H1 (cell line): ENCODE measurements at regions not wholly inside any gene's neighbourhood (a gene's known extent, or its start where the extent isn't known, plus 50 kb on each side); places are given as distances from the start of the nearest gene placed in this dataset.

ENCODE experiments used
- CTCF ChIA-PET: fragments of 300-600 bp; sonication (Branson Sonifier 250); formaldehyde crosslinking; loops from one replicate; lab custom pipeline; 2021; ENCODE audit not compliant: partially characterized antibody; lab: Charles Lee
- POLR2A ChIA-PET: fragments of 300-600 bp; sonication (Branson Sonifier 250); formaldehyde crosslinking; loops from one replicate; lab custom pipeline; 2021; ENCODE audit warnings: inconsistent platforms; ENCODE audit not compliant: partially characterized antibody; lab: Charles Lee
- DNase-seq, 2 experiments: peaks; one replicate each; pipeline versions ENCODE4 v3.0.0 to v3.0.0-alpha.2; 2010 to 2022; ENCODE audit warnings: low spot score in 2 of 2, low read depth in 1 of 2, mixed read lengths in 1 of 2
- FAIRE-seq: peaks from 2 replicates; lab custom pipeline; 2011; peaks lifted over from hg19 to GRCh38; lab: Jason Lieb, UNC
- H2AFZ ChIP-seq: 2 replicates; pipeline ENCODE4 v1.8.1; 2012; ENCODE audit warnings: low read length, inconsistent platforms
- H2AK5ac ChIP-seq: 2 replicates; pipeline ENCODE4 v1.6.1; 2013; ENCODE audit warnings: low read depth, low read length
- H2BK120ac ChIP-seq: replicated peaks from 2 replicates; pipeline ENCODE3; 2013; ENCODE audit warnings: low read depth, low read length, inconsistent platforms
- H2BK12ac ChIP-seq: 2 replicates; pipeline ENCODE4 v1.6.1; 2013; ENCODE audit warnings: low read depth, low read length
- H2BK15ac ChIP-seq: 2 replicates; pipeline ENCODE4 v1.6.1; 2013; ENCODE audit warnings: low read length
- H2BK20ac ChIP-seq: 2 replicates; pipeline ENCODE4 v1.6.1; 2013; ENCODE audit warnings: low read length
- H2BK5ac ChIP-seq: 2 replicates; pipeline ENCODE4 v1.6.1; 2013; ENCODE audit warnings: low read depth, low read length
- H3K14ac ChIP-seq: 2 replicates; pipeline ENCODE4 v1.6.1; 2013; ENCODE audit warnings: inconsistent platforms; ENCODE audit not compliant: insufficient read length
- H3K18ac ChIP-seq: 2 replicates; pipeline ENCODE4 v1.6.1; 2013; ENCODE audit warnings: low read length; ENCODE audit errors: extremely low read depth
- H3K23ac ChIP-seq: 2 replicates; pipeline ENCODE4 v1.6.1; 2013; ENCODE audit warnings: inconsistent platforms; ENCODE audit not compliant: insufficient read length
- H3K23me2 ChIP-seq: 2 replicates; pipeline ENCODE4 v1.6.1; 2013; ENCODE audit warnings: low read depth, low read length
- H3K27ac ChIP-seq: 2 replicates; pipeline ENCODE4 v1.6.1; 2011; ENCODE audit warnings: low read depth, low read length, inconsistent platforms
- H3K27me3 ChIP-seq, 4 experiments: replicated peaks in 1 of 4; 1 replicate in 1 of 4; 2 replicates in 3 of 4; pipeline versions ENCODE4 v1.6.1 to v1.8.1; 2011 to 2013; ENCODE audit warnings: low read length in 3 of 4, mild to moderate bottlenecking in 3 of 4, inconsistent platforms in 2 of 4, mixed read lengths in 2 of 4, moderate library complexity in 1 of 4; ENCODE audit not compliant: control insufficient read depth in 3 of 4, insufficient read depth in 3 of 4; ENCODE audit errors: extremely low read depth in 1 of 4
- H3K36me3 ChIP-seq, 4 experiments: 2 replicates each; pipeline versions ENCODE4 v1.6.1 to v1.8.1; 2011 to 2013; ENCODE audit warnings: mild to moderate bottlenecking in 4 of 4, low read length in 3 of 4, moderate library complexity in 2 of 4, control low read depth in 1 of 4, inconsistent platforms in 1 of 4; ENCODE audit not compliant: insufficient read depth in 4 of 4, control insufficient read depth in 2 of 4
- H3K4ac ChIP-seq: replicated peaks from 2 replicates; pipeline ENCODE3; 2013; ENCODE audit warnings: low read length, low read depth, mixed read lengths, inconsistent platforms; ENCODE audit not compliant: insufficient read length
- H3K4me1 ChIP-seq, 4 experiments: replicated peaks in 1 of 4; 1 replicate in 1 of 4; 2 replicates in 3 of 4; pipeline versions ENCODE4 v1.6.1 to v1.8.1; 2011 to 2013; ENCODE audit warnings: low read length in 3 of 4, inconsistent platforms in 2 of 4, mixed read lengths in 1 of 4; ENCODE audit not compliant: insufficient read depth in 4 of 4, control insufficient read depth in 3 of 4
- H3K4me2 ChIP-seq, 2 experiments: 2 replicates each; pipeline versions ENCODE4 v1.6.1 to v1.8.1; 2011 to 2013; ENCODE audit warnings: low read depth in 2 of 2, low read length in 2 of 2, control low read depth in 1 of 2, inconsistent platforms in 1 of 2, mild to moderate bottlenecking in 1 of 2; ENCODE audit not compliant: insufficient read depth in 1 of 2
- H3K4me3 ChIP-seq, 4 experiments: fragments of 200-600, 300-600 bp in 1 of 4; sonication (generic), shearing (Covaris generic), sonication (Bioruptor Twin) in 1 of 4; 2 replicates each; pipeline versions ENCODE4 v1.5.1 to v1.8.1; 2011 to 2016; ENCODE audit warnings: low read length in 4 of 4, low read depth in 3 of 4, control low read depth in 2 of 4, inconsistent platforms in 2 of 4, mild to moderate bottlenecking in 2 of 4, mixed read lengths in 1 of 4, moderate library complexity in 1 of 4; ENCODE audit not compliant: insufficient read depth in 2 of 4; ENCODE audit errors: extremely low read depth in 1 of 4
- H3K56ac ChIP-seq: replicated peaks from 2 replicates; pipeline ENCODE3; 2013; ENCODE audit warnings: low read depth, mild to moderate bottlenecking, mixed read lengths, low read length, inconsistent platforms; ENCODE audit not compliant: insufficient read length
- H3K79me1 ChIP-seq: 2 replicates; pipeline ENCODE4 v1.6.1; 2013; ENCODE audit warnings: low read depth, low read length, control low read depth
- H3K79me2 ChIP-seq, 2 experiments: 2 replicates each; pipeline versions ENCODE4 v1.6.1 to v1.8.1; 2012 to 2013; ENCODE audit warnings: low read length in 2 of 2, mild to moderate bottlenecking in 2 of 2, inconsistent platforms in 1 of 2; ENCODE audit not compliant: insufficient read depth in 2 of 2, control insufficient read depth in 1 of 2
- H3K9ac ChIP-seq, 4 experiments: replicated peaks in 1 of 4; 1 replicate in 1 of 4; 2 replicates in 3 of 4; pipeline versions ENCODE4 v1.6.1 to v1.8.1; 2011 to 2013; ENCODE audit warnings: low read depth in 3 of 4, low read length in 3 of 4, control low read depth in 2 of 4, mild to moderate bottlenecking in 2 of 4, moderate library complexity in 2 of 4, inconsistent platforms in 1 of 4; ENCODE audit errors: extremely low read depth in 1 of 4
- H3K9me3 ChIP-seq, 2 experiments: 2 replicates each; pipeline versions ENCODE4 v1.6.1 to v1.8.1; 2012 to 2013; ENCODE audit warnings: mild to moderate bottlenecking in 2 of 2, moderate library complexity in 2 of 2, control low read depth in 1 of 2, inconsistent platforms in 1 of 2, low read depth in 1 of 2, low read length in 1 of 2, mixed read lengths in 1 of 2; ENCODE audit not compliant: insufficient read depth in 2 of 2
- H4K20me1 ChIP-seq, 2 experiments: replicated peaks in 1 of 2; 2 replicates each; pipeline versions ENCODE3 to v1.8.1; 2011 to 2013; ENCODE audit warnings: inconsistent platforms in 2 of 2, low read length in 2 of 2, mild to moderate bottlenecking in 1 of 2; ENCODE audit not compliant: insufficient read depth in 2 of 2, control insufficient read depth in 1 of 2
- H4K5ac ChIP-seq: 2 replicates; pipeline ENCODE4 v1.6.1; 2013; ENCODE audit warnings: low read length, low read depth, mixed read lengths, inconsistent platforms; ENCODE audit not compliant: insufficient read length
- H4K8ac ChIP-seq: 2 replicates; pipeline ENCODE4 v1.8.0; 2013; ENCODE audit warnings: mild to moderate bottlenecking, moderate library complexity, low read length, inconsistent platforms; ENCODE audit not compliant: insufficient read depth; ENCODE audit errors: extremely low read depth
- H4K91ac ChIP-seq: replicated peaks from 2 replicates; pipeline ENCODE3; 2013; ENCODE audit warnings: low read length, mixed read lengths, inconsistent platforms; ENCODE audit not compliant: insufficient read length
- JUND ChIP-seq: IDR thresholded peaks from 2 replicates; pipeline ENCODE4 v1.6.1; 2011; ENCODE audit warnings: mild to moderate bottlenecking, improper control_type of control experiment, low read length
- WGBS, 2 experiments: shearing (Covaris generic) in 1 of 2; methylation state at CpG; one replicate each; pipeline versions ENCODE4 v1.1.6 to v1.1.7; 2013 to 2015; ENCODE audit warnings: low lambda C conversion rate in 2 of 2, mixed read lengths in 2 of 2, inconsistent platforms in 1 of 2, low coverage in 1 of 2, missing lambda C conversion rate in 1 of 2; ENCODE audit not compliant: insufficient replicate concordance in 2 of 2, insufficient coverage in 1 of 2, insufficient read length in 1 of 2; ENCODE audit errors: extremely low coverage in 1 of 2, missing lambda C conversion rate in 1 of 2; 5-methylcytosine and 5-hydroxymethylcytosine counted together

DNA sequence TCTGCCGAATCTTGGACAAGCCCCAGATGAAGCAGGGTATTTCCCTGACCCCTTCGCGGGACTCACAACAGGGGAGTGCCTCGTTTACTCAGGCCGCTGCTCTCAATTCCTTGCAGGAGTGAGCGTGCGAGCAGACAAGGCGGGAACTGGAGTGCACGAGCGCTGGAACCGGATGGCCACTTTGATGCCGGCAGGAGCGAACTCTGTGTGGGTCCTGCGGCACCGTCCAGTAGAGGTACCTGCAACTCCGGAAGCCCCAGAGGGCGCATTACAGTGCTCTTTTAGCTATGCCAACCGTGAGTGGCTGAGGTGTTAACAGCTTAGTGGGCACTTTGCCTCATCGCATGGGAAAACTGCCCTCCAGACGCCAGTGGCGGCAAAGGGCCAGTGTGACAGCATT is 182.3 kb upstream of the ANO3 start:
- H4K8ac ChIP-seq = no peak overlapping the region
- H2BK20ac ChIP-seq = no peak overlapping the region
- H3K27ac ChIP-seq = no peak overlapping the region
- no peak overlapping the region for H3K56ac ChIP-seq
- DNase-seq = no peak
- H3K27me3 ChIP-seq = no peaks in the 10 kb centered on the region
- no peak overlapping the region for H2BK120ac ChIP-seq
- no peaks in the 10 kb centered on the region for H4K20me1 ChIP-seq
- POLR2A ChIA-PET = no interaction called here
- H2BK5ac ChIP-seq = no peak overlapping the region
- H3K4me3 ChIP-seq = no peak overlapping the region
- H3K4me2 ChIP-seq = no peak overlapping the region
- no peak overlapping the region for H2AFZ ChIP-seq
- no peak overlapping the region for H4K5ac ChIP-seq
- WGBS, 2 experiments = 93% methylated on average over 21 of the region's 21 CpGs; no CpG with 5 or more reads in 1 of the 2 experiments
- H3K4ac ChIP-seq = no peak overlapping the region
- CTCF ChIA-PET = interaction anchor here (0.6 kb wide), 1 partner anchor 189 kb away, joined by 3 read pairs; no protein-coding TSS in a partner anchor
- no peak overlapping the region for H3K14ac ChIP-seq
- no peaks in the 10 kb centered on the region for H3K79me2 ChIP-seq
- H4K91ac ChIP-seq = no peak overlapping the region
- H3K36me3 ChIP-seq = no peaks in the 10 kb centered on the region
- H3K4me1 ChIP-seq = no peaks in the 10 kb centered on the region
- no peak overlapping the region for H3K23ac ChIP-seq
- no peaks in the 10 kb centered on the region for H3K9me3 ChIP-seq
- no peak overlapping the region for H3K18ac ChIP-seq
- H3K9ac ChIP-seq = no peak overlapping the region
- no peaks in the 10 kb centered on the region for H3K23me2 ChIP-seq
- no peaks in the 10 kb centered on the region for H3K79me1 ChIP-seq
- H2BK12ac ChIP-seq = no peak overlapping the region
- H2BK15ac ChIP-seq = no peak overlapping the region
- no peak overlapping the region for H2AK5ac ChIP-seq
- FAIRE-seq = no peak
- no peak for TF ChIP-seq JUND
